Natural killer cell (primary cell): ENCODE measurements at regions not wholly inside any gene's neighbourhood (a gene's known extent, or its start where the extent isn't known, plus 50 kb on each side); places are given as distances from the start of the nearest gene placed in this dataset.

Experiments used
- ATAC-seq, 3 donors: fragments of 150-1000 bp in 2 of 3; fragments of 200-7000 bp in 1 of 3; cut with Tn5 transposase; 1 replicate in 1 of 3; 2 replicates in 2 of 3; pipeline ENCODE4 v1.10.0; 2021; ENCODE audit warnings: mild to moderate bottlenecking in 2 of 3, moderate library complexity in 2 of 3
- DNase-seq, 2 donors: peaks; one replicate each; pipeline versions ENCODE4 v3.0.0 to v3.0.0-alpha.2; 2013 to 2021; ENCODE audit warnings: mixed read lengths in 1 of 2
- H3K27ac ChIP-seq: one replicate; pipeline ENCODE4 v1.5.1; 2013; ENCODE audit warnings: mild to moderate bottlenecking, low read length
- H3K27me3 ChIP-seq: one replicate; pipeline ENCODE4 v1.6.1; 2013; ENCODE audit warnings: low read length; ENCODE audit not compliant: control insufficient read depth, insufficient read depth
- H3K36me3 ChIP-seq: one replicate; pipeline ENCODE4 v1.6.1; 2013; ENCODE audit warnings: low read length; ENCODE audit not compliant: control insufficient read depth, insufficient read depth
- H3K4me1 ChIP-seq: one replicate; pipeline ENCODE4 v1.6.1; 2013; ENCODE audit warnings: low read length; ENCODE audit not compliant: control insufficient read depth, insufficient read depth
- H3K4me3 ChIP-seq: one replicate; pipeline ENCODE4 v1.5.1; 2013; ENCODE audit warnings: low read length
- H3K9me3 ChIP-seq: one replicate; pipeline ENCODE4 v1.6.1; 2013; ENCODE audit warnings: low read length; ENCODE audit not compliant: control insufficient read depth, insufficient read depth
- H3K27ac Mint-ChIP-seq, 2 donors: one replicate each; pipeline ENCODE4 v1.8.0; 2022; ENCODE audit warnings: mild to moderate bottlenecking in 2 of 2, mixed read lengths in 2 of 2, moderate library complexity in 1 of 2
- H3K27me3 Mint-ChIP-seq, 2 donors: one replicate each; pipeline ENCODE4 v1.8.0; 2022; ENCODE audit warnings: low read depth in 2 of 2, mixed read lengths in 2 of 2
- H3K36me3 Mint-ChIP-seq: one replicate; pipeline ENCODE4 v1.8.0; 2022; ENCODE audit warnings: mixed read lengths
- H3K4me1 Mint-ChIP-seq, 2 donors: one replicate each; pipeline ENCODE4 v1.8.0; 2022; ENCODE audit warnings: mixed read lengths in 2 of 2
- H3K4me3 Mint-ChIP-seq: one replicate; pipeline ENCODE4 v1.8.0; 2022; ENCODE audit warnings: mild to moderate bottlenecking, moderate library complexity, mixed read lengths
- H3K9me3 Mint-ChIP-seq, 2 donors: one replicate each; pipeline ENCODE4 v1.8.0; 2022; ENCODE audit warnings: mixed read lengths in 2 of 2
- CTCF ChIP-seq: fragments of 200-600 bp; IDR thresholded peaks from one replicate; pipeline ENCODE4 v1.8.0; 2022; ENCODE audit warnings: antibody characterized with exemption
- WGBS: methylation state at CpG from one replicate; pipeline ENCODE4 v1.1.7; 2013; ENCODE audit warnings: missing lambda C conversion rate; ENCODE audit not compliant: insufficient coverage; 5-methylcytosine and 5-hydroxymethylcytosine counted together
- intact Hi-C: fragments of 100-400 bp; cut with micrococcal nuclease; formaldehyde crosslinking; loops from one replicate; pipeline ENCODE4 v1.14.2; 2022

GRCh38 chr4:149952101-149952500 lies 126.1 kb upstream of the DCLK2 start:
- TF ChIP-seq CTCF: no peak
- H3K36me3 Mint-ChIP-seq: no peaks in the 10 kb centered on the region
- ATAC-seq (no peak), DNase-seq (no peak)
- no peaks in the 10 kb centered on the region for H3K36me3 ChIP-seq
- no peak overlapping the region for H3K4me3 Mint-ChIP-seq
- no peak overlapping the region for H3K27ac ChIP-seq
- 100% methylated on average over 1 of the region's 1 CpG for WGBS
- no peaks in the 10 kb centered on the region for H3K9me3 ChIP-seq
- no peak overlapping the region for H3K27ac Mint-ChIP-seq
- H3K9me3 Mint-ChIP-seq: peaks cover 0 to 3% of the 10 kb centered on the region in 2 donors
- no peaks in the 10 kb centered on the region for H3K4me1 ChIP-seq
- H3K4me3 ChIP-seq: no peak overlapping the region
- no peaks in the 10 kb centered on the region for H3K4me1 Mint-ChIP-seq
- H3K27me3 Mint-ChIP-seq: no peaks in the 10 kb centered on the region
- intact Hi-C loops: no loop called here
- no peaks in the 10 kb centered on the region for H3K27me3 ChIP-seq

GRCh38 chr4:149952716-149953115 lies 125.5 kb upstream of the DCLK2 start:
- intact Hi-C loops: no loop called here
- no peak for DNase-seq
- Histone ChIP-seq H3K4me3 (no peak overlapping the region), H3K27ac (no peak overlapping the region), H3K36me3 (no peaks in the 10 kb centered on the region), H3K27me3 (no peaks in the 10 kb centered on the region), H3K9me3 (no peaks in the 10 kb centered on the region), H3K4me1 (no peaks in the 10 kb centered on the region)
- Mint-ChIP-seq H3K36me3 (no peaks in the 10 kb centered on the region), H3K9me3 (peaks cover 0 to 3% of the 10 kb centered on the region in 2 donors), H3K4me1 (no peaks in the 10 kb centered on the region), H3K27me3 (no peaks in the 10 kb centered on the region), H3K27ac (no peak overlapping the region), H3K4me3 (no peak overlapping the region)
- no peak for TF ChIP-seq CTCF
- no peak for ATAC-seq
- 88% methylated on average over 4 of the region's 5 CpGs for WGBS

GRCh38 chr4:149955780-149956390 lies 122.4 kb upstream of the DCLK2 start:
- H3K36me3 Mint-ChIP-seq: no peaks in the 10 kb centered on the region
- 72% methylated on average over 1 of the region's 2 CpGs for WGBS

More at GRCh38 chr4:149955780-149956390, 122.4 kb upstream of the DCLK2 start:
- H3K27ac Mint-ChIP-seq: no peak overlapping the region
- Histone ChIP-seq H3K9me3 (no peaks in the 10 kb centered on the region), H3K27me3 (no peaks in the 10 kb centered on the region), H3K4me3 (no peak overlapping the region), H3K36me3 (no peaks in the 10 kb centered on the region), H3K4me1 (no peaks in the 10 kb centered on the region), H3K27ac (no peak overlapping the region)
- no peak for TF ChIP-seq CTCF
- DNase-seq (no peak), ATAC-seq (no peak)
- no peaks in the 10 kb centered on the region for H3K4me1 Mint-ChIP-seq
- intact Hi-C loops: no loop called here
- no peaks in the 10 kb centered on the region for H3K27me3 Mint-ChIP-seq
- H3K9me3 Mint-ChIP-seq: peaks cover 0 to 6% of the 10 kb centered on the region in 2 donors
- no peak overlapping the region for H3K4me3 Mint-ChIP-seq
